Epithelial cell of esophagus (primary cell): ENCODE measurements at regions not wholly inside any gene's neighbourhood (a gene's known extent, or its start where the extent isn't known, plus 50 kb on each side); places are given as distances from the start of the nearest gene placed in this dataset.

Experiments used
- DNase-seq: peaks from one replicate; pipeline ENCODE4 v3.0.0; 2010; ENCODE audit warnings: low read depth
- H3K4me3 ChIP-seq: 2 replicates; pipeline ENCODE4 v1.5.1; 2011; ENCODE audit warnings: mild to moderate bottlenecking, low read length, control low read depth
- CTCF ChIP-seq: IDR thresholded peaks from 2 replicates; pipeline ENCODE4 v1.5.1; 2011; ENCODE audit warnings: low read depth, mild to moderate bottlenecking, low read length, control low read depth, inconsistent platforms; ENCODE audit not compliant: insufficient read depth; ENCODE audit errors: missing control alignments

DNA sequence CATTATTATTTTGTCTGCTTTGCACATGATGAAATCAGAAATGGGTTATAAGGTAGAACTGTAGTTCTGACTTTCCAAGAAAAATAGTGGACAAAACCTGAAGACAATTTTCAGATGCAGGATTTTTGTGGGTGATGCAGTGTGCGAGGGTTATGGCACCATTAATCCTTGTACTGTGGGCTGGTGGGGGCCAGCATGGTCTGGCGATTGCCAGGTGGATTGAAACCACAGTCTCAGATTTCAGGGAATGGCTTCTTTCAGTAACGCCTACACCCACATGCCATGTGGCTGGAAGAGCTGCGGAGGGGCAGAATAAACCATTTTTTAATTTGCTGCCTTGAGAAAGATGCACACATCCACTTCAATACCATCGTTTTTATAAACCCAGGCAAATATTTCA, 150.5 kb downstream of the ARSF start:
- H3K4me3 ChIP-seq, result no peak overlapping the region
- no peak for TF ChIP-seq CTCF
- no peak for DNase-seq

DNA sequence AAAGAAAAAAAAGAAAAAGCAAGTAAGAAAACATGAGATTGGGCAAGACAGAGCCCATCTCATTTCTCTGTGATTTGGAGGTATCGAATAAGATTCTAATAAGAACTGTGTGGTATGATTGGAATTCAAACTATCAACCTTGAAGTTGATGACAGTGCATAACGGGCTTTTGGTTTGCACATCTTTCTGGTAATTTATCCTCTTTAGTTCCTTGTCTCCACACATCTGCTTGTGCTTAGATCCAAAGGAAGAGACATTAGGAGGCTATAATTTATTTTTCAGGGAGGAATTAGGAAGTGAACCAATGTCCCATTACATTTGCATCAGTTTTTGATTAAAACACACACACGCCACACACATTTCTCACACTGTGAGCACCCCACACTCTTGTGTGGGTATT, 149.9 kb downstream of the ARSF start:
- no peak for DNase-seq
- no peak overlapping the region for H3K4me3 ChIP-seq
- no peak for TF ChIP-seq CTCF

GRCh38 chrX:3184176-3184930, 143.1 kb downstream of the ARSF start:
- TF ChIP-seq CTCF, result no peak
- DNase-seq, result no peak
- H3K4me3 ChIP-seq, result no peak overlapping the region

- TF ChIP-seq CTCF, result no peak
- no peak overlapping the region for H3K4me3 ChIP-seq
- DNase-seq, result no peak
Measured at GRCh38 chrX:3181846-3182245, 140.6 kb downstream of the ARSF start.

- TF ChIP-seq CTCF, result no peak
- no peak overlapping the region for H3K4me3 ChIP-seq
- DNase-seq, result no peak
Measured at GRCh38 chrX:3178329-3178728, 137.1 kb downstream of the ARSF start.

DNA sequence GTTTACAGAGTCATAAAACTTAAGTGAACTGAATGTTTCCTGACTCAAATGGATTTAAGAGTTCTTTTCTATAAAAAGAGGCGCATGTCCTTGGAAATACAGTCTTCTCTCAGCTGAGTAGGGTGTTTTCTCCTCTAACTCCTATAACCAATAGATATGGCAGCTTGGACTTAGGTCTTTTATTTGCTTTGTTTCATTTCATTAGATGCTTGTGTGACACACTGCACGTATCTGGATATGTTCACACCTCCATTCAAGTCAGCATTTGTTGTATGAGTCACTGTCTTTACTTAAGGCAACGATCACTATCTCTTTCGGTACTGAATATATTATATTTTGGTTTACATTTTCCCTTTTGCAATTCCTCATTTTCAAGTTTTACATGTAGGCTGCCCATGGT, 136.6 kb downstream of the ARSF start:
- TF ChIP-seq CTCF, result no peak
- DNase-seq, result peak; percentile 54
- H3K4me3 ChIP-seq, result no peak overlapping the region

DNA sequence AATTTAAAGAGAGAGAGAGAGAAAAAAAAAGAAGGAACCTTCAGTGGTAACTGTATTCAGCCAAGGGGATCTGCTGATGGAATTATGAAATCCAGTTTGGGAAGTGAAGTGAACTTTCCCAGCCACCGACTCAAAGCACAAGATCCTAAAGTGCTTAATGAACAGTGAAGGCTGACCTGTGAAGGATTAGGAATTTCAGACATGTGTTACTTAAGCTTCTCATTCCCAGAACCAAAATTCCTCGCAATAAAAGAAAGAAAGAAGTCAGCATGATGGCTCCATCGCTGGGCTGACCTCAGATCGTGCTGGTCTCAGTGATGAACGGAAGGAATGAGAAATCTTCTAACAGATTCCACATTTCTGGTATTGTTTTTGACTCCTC, 135.2 kb downstream of the ARSF start:
- TF ChIP-seq CTCF, result no peak
- no peak overlapping the region for H3K4me3 ChIP-seq
- no peak for DNase-seq
